GM19239 (cell line): ENCODE measurements at regions not wholly inside any gene's neighbourhood (a gene's known extent, or its start where the extent isn't known, plus 50 kb on each side); places are given as distances from the start of the nearest gene placed in this dataset.
"Not testable (repeated sequence)": the region's sequence is repeated elsewhere in the genome, so short reads cannot be mapped to it uniquely, and the experiment has no call there.

Source experiments
- DNase-seq: peaks from one replicate; pipeline ENCODE4 v3.0.0; 2011; ENCODE audit warnings: low spot score; ENCODE audit not compliant: insufficient read length
- FAIRE-seq: peaks from 2 replicates; lab custom pipeline; 2011; peaks lifted over from hg19 to GRCh38; lab: Jason Lieb, UNC

DNA sequence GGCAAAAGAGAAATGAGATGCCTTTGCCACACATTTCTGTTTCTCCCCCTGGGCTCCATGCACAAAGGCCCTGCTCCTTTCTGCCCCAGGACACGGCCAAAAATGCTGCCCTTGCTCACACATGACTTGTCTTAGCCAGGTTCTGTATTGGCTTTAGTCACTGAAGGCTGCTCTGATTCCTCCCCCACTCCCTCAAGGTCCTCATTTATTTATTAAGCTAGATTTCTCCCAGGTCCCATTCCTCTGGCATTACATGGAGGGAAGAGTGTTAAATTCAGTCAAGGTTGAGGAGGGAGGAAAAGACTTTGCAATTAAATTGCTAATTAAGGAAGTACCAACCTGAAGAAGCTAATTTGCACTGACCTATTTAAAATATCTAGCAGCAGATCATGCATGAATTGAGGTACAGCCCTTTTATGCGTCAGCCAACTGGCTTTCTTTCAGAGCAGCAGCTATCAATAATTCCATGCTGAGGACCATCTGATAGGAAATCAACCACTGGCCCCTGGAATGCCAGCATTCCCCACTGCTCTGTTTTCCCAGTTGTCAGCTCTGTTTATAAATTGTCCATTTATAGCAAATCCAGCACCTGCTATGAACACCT lies 81.2 kb upstream of the MAP3K1 start:
- FAIRE-seq (no peak), DNase-seq (no peak)

DNA sequence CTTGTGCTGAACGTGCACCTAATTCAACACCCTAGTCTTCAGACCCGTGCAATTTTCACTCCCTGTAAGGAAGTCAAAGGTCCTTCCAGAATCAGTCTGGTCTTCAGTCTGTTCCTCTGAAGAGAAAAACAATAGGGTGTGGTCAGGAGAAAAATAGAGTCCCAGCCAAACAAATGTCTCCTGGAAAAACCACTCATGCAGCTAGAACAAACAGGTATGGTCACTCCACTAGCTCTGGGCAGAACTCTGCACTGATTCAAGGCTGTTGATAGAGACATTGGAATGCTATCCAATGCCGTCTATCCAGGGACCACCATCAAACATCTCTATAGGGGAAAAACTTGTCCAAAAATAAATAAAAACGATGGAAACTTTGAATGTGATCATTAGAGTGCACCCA lies 81.8 kb upstream of the MAP3K1 start:
- FAIRE-seq: no peak
- DNase-seq: no peak

DNA sequence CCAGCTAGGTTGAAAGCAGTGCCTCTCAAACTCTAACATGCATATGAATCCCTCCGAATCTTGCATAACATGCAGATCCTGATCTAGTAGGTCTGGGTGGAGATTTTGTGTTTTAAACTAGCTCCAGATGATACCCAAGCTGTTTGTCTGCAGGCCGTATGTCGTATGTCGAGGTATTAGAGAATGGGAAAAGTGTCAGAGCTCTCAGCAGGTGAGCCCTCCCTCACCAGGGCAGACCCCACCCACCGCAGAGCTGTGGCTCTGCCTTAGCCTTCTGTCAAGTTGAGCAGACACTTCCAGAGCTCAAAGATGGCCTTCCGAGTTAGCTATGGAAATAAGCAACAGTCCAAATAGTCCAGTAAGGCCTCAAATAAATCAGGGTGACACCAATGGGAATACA lies 83.2 kb upstream of the MAP3K1 start:
- DNase-seq (no peak), FAIRE-seq (no peak)

DNA sequence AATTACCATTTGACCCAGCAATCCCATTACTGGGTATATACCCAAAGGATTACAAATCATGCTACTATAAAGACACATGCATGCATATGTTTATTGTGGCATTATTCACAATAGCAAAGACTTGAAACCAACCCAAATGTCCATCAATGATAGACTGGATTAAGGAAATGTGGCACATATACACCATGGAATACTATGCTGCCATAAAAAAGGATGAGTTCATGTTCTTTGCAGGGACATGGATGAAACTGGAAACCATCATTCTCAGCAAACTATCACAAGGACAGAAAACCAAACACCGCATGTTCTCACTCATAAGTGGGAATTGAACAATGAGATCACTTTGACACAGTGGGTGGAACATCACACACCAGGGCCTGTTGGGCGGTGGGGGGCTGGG lies 83.9 kb upstream of the MAP3K1 start:
- not testable (repeated sequence) for FAIRE-seq

DNA sequence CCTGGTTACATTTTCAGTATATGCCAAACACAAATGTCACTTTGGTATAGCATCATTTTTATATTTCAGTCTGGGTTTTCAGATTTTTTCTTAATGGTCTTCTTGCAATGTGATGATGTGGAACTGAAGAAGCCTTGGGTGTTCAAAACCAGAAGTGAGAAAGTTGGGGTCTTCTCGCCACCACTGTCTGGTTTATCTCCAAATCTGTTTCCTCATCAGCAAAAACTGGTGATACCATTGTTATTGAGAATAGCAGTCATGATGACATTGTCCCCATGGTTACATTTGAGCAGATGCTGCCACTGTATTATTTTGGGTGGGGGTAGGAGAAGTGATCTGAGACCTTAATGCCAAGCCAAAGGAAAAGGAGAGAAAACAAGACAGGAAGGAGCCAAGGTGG lies 85.9 kb upstream of the MAP3K1 start:
- DNase-seq: no peak
- FAIRE-seq: no peak

More for the DNA sequence above, 83.9 kb upstream of the MAP3K1 start:
- not testable (repeated sequence) for DNase-seq

DNA sequence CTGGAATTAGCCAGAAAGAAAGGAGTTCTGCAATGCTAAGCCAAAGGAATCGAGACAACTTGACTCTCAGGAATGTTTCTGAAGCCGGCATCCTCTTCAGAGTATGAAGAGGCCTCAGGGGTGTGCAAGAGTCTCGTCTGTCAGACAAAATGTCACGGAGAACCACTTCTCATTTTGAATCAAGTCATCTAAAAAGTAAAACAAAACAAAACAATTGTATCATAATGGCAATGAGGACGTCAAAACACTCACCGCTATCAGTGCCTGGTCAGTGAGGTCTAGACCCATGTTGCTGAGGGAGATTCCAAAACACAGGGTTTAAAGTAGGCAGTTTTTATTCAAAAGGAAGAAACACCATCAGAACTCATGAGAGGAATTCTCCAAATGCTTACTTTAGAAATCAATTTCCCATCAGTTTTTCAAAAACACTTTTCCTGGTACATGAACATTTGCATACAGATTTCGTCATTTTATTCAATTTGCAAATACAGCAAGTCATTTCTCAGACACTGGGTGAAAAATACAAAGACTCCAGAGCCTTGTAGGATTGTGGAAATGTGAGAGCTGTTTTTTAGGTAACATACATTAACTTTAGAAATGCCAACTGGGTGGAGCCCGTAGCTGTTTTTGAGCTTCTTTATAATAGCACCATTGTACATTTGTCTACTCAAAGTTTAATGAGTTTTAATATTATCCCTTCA lies 89.5 kb upstream of the MAP3K1 start:
- DNase-seq: no peak
- no peak for FAIRE-seq

DNA sequence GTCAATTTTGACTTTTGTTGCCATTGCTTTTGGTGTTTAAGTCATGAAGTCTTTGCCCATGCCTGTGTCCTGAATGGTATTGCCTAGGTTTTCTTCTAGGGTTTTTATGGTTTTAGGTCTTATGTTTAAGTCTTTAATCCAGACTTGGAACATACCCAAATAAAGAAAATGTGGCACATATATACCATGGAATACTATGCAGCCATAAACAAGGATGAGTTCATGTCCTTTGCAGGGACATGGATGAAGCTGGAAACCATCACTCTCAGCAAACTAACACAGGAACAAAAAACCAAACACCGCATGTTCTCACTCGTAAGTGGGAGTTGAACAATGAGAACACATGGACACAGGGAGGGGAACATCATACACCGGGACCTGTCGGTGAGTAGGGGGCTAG lies 90.5 kb upstream of the MAP3K1 start:
- not testable (repeated sequence) for FAIRE-seq, DNase-seq

DNA sequence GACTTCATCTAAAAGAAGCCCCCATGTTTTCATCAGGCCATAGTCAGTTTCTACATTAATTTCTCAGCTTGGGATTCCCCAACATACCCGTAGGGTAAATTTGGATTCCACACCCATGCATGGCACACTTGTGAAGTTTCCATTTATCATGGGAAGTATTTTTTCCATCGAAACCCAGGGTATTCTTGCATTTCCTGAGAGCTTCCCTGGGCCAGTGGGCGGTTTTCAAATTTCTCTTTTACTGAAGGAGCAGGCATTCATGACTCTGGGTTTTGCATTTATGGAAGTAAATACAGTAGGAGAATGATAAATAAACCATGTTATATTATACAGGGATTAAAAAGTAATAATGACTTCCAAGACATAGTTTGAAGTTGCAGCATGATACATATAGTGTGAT lies 93.0 kb upstream of the MAP3K1 start:
- no peak for FAIRE-seq

DNA sequence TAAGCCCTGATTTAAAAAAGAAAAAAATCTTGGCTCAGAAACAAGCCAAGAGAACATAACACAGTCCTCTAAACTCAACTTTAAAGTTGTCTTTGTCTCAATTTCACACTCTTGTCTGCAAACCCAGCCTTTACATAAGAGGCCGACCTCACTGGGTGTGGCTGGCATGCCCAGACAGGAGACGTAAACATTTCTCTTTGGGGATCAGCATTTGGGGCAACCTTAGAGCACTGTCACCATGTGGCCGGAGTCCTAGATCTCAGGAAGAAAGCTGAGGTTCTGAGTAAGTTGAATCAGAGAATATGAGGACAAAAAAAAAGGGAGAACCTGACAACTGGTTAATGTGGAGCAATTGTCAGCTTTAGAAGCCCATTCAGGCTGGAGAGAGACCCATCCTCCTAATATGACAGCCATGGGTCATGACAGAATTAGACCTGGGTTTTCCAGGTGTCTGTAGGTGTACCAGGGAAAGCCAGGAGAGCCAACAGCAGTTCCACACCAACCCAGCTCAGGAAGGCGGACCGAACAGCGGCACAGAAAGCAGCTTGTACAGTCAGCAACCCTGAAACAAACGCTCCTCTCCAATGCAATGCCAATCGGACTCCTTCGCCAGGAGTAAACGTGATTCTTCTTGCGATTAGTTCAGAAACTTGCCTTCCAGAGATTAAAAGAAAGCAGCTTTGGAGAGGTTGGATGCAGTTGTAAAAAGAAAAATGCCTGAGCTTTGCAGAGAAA lies 97.9 kb upstream of the MAP3K1 start:
- FAIRE-seq (no peak), DNase-seq (no peak)

More for the DNA sequence above, 93.0 kb upstream of the MAP3K1 start:
- DNase-seq: no peak

DNA sequence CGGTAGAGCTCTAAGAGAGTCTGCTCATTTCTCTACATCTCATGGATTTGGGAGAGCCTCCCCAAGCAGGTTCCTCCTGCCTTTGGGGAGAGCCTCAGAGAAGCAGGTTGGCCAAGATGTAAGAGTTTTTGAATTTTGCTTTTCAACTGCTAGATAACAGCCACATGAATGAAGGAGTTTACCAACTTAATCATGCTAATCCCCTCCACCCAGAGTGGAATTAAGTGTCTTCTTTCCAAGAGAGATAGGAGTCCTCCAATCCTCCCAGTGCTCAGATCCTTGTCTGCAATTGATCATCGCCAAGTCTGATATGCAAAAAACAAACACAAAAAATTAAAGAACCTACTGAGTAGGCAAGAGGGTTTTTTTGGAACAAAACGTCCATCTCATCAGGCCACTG lies 99.4 kb upstream of the MAP3K1 start:
- FAIRE-seq (no peak), DNase-seq (no peak)

DNA sequence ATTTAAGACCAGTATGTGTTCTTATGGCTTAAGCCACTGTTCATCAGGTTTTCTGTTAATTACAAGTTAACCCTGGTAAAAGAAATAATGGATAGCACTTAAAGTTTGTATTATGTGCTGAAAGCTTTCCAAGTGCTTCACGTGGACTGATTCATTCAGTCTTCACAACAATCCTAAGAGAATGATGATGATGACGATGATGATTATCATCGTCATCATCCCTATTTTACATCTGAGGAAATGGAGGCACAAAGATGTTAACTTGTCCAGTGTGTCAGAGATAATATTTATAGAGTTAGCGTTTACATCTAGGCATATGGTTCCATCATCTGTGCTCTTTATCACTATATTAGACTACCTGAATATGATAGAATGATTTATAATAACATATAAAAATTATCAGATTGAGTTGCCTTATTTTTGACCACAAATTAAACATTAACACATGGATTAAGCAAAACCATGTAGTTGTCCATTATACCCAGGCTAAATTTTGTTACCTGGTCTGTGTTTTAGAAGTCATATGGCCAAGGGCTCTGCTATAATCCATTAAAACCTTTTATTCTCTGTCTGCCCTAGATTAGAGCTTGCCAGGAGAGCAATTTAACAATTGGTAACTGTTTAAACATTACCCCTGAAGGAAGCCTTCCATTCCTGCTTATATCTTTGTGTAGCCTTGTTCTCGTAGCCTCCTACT lies 102.3 kb upstream of the MAP3K1 start:
- no peak for FAIRE-seq
- no peak for DNase-seq

DNA sequence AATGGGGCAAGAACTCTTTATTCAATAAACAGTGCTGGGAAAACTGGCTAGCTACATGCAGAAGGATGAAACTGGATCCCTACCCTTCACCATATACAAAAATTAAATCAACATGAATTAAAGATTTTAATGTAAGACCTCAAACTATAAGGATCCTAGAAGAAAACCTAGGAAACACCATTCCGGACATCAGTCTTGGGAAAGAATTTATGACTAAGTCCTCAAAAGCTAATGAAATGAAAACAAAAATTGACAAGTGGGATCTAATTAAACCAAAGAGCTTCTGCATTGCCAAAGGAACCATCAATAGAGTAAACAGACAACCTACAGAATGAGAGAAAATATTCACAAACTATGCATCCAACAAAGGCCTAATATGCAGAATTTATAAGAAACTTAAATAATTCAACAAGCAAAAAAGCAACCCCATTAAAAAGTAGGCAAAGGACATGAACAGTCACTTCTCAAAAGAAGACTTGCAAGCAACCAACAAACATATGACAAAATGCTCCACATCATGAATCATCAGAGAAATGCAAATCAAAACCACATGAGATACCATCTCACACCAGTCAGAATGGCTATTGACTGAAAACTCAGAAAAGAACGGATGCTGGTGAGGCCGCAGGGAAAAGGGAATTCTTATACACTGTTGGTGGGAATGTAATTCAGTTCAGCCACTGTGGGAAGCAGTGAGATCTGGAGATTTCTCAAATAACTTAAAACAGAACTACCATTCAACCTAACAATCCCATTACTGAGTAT lies 104.3 kb upstream of the MAP3K1 start:
- DNase-seq (no peak), FAIRE-seq (no peak)

DNA sequence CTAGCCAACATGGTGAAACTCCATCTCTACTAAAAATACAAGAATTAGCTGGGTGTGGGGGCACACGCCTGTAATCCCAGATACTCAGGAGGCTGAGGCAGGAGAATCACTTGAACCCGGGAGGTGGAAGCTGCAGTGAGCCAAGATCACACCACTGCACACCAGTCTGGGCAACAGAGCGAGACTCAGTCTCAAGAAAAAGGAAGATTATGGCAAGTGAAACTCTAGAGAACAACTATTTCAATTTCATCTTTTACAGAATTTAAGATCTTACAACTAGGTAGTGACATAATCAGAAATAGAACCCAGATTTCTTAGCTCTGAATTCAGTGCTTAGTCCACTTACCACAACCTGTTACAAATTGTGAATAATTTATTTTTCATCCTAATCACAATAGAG lies 108.8 kb upstream of the MAP3K1 start:
- FAIRE-seq (no peak), DNase-seq (no peak)

DNA sequence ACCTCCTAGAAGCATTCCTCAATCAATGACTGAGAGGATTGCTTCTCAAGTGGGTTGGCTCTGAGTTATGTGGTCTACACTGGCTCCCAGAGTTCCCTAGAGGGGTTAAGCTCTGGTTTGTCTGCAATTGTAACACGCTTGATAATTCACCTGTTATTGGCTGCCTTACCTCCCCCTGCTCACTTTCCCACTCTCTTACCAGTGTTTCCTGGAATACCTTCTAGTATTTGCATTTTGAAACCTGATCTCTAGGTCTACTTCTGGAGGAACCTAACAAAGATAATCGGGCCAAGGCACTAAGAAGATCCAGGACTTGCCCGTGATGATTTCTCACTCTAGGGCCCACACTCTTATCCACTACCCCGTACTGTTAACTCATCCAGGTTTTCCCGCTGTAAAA lies 110.1 kb upstream of the MAP3K1 start:
- FAIRE-seq (no peak), DNase-seq (no peak)

DNA sequence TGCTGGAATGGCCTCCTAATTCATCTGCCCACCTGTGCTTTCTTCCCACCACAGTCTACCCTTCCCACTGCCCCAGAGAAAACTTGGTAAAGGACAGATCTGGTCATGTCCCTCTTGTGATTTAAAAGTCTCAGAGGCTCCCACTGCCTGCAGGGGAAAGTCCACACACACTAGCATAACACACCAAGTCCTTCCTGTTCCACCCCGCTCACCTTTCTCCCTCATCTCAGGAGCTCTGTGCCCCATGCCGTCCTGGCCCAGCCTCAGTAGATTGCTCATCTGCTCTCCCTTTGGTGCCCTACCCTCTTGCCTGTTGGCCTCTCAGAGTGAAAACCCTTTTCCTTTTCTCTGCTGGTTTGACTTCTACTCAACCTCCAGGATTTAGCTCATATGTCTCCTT lies 111.4 kb upstream of the MAP3K1 start:
- DNase-seq (no peak), FAIRE-seq (no peak)

DNA sequence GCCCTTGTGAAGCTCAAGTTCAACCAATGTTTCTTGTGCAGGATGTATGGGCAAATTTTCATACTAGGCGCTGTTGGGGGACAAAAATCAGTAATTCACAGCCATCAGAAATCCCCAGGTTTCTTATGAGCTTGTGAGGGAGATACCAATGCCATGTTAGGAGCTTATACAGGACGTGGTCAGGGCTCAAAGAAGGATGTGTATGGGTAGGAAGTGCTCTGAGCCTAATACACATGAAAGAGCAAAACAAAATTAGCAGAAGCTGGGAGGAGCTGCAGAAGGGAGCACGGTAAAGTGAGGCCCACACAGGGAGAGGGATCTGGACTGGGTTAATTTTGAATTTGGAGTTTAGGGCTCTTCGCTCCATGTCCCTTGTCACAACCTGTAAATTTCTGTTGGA lies 114.6 kb upstream of the MAP3K1 start:
- DNase-seq: no peak
- no peak for FAIRE-seq

DNA sequence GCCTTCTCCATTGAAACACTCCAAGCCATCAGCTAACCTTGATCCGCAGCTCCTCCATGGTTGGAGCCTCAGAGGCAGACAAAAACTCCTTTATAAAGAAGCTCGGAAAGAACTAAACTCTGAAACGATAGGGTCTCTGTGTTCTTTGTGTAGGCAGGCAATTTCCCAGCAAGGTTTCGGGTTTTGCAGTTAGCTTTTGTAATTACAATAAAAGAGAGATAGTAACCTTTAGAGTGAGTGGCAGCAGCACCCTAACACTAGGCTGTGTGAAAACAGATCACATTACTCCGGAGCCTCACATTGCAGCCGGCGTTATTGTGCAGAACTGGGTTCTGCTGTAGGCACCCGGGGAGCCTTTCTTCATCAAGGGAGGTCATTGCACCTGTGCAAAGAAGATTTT lies 115.8 kb upstream of the MAP3K1 start:
- DNase-seq (no peak), FAIRE-seq (no peak)

DNA sequence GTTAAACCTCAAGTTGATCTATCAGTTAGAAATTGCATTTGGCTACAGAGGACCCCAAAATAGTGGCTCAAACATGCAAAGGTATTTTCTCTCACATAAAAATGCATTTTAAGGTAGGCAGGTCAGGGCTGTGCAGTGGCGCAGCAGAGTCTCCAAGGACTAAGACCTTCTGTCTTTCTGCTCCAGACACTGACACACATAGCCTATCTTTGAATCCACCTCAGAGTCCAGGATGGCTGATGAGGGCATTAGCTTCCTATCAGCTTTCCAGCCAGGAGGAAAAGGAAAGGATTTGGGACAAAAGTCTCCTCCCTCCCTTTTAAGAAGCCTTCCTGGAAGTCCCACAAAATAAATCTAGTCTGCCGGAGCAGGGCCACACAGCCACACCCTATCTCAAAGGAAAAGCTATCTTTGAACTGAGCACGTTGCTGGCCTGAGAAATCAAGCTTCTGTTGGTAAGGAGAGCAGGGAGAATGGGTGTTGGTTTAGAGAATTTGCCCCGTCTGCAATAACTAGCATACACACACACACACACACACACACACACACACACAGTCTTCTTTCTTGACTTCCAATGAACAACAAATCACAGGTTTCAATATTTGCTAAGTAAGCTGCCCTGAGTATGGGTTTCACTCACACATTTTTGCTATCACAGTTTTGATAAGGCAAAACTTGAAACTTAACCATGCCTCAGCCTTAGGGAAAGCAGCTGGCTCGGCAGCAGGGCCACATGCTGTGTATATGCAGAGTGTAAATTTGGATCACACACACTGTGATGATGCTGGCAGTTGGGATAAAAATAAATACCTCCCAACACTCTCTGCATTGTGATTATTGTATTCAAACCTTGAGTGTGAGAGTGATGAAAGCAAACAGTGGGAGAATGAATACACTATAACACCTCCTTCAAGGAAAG lies 116.6 kb upstream of the MAP3K1 start:
- FAIRE-seq (no peak), DNase-seq (no peak)

DNA sequence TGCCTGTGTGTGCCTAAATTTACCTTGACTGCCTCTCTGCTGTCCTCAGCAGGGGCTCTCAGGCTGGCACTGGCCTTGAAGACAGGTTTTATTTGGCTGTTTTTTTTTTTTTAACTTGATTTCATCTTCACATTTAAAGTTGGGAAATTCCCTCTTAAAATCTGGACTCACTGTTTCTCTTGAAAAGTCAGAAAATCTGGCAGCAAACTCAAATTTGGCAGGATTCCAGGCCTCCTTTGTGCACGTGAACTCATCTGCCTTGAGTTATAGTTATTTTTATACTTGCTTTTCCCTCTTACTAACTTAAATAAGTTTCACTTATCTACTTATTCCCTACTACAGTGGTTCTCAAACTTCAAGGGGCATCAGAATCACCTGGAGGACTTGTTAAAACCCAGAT lies 118.4 kb upstream of the MAP3K1 start:
- FAIRE-seq: no peak
- no peak for DNase-seq
